Prostate gland (tissue), 2 donors: ENCODE measurements at regions not wholly inside any gene's neighbourhood (a gene's known extent, or its start where the extent isn't known, plus 50 kb on each side); places are given as distances from the start of the nearest gene placed in this dataset.

Experiments used
- POLR2A ChIP-seq: fragments of 450-650 bp; IDR thresholded peaks from one replicate; pipeline ENCODE4 v1.6.1; 2016; ENCODE audit warnings: antibody characterized with exemption, mild to moderate bottlenecking
- TF ChIP-seq, protein P1 (sequence below), 4 experiments: fragments of 200-600 bp in 2 of 4; fragments of 450-650 bp in 2 of 4; sonication (generic) in 2 of 4; IDR thresholded peaks; 1 replicate in 3 of 4; 2 replicates in 1 of 4; pipeline ENCODE4 v1.5.1; 2016 to 2019; ENCODE audit warnings: antibody characterized with exemption in 4 of 4, mild to moderate bottlenecking in 2 of 4, moderate library complexity in 2 of 4

- TF ChIP-seq POLR2A, result no peak
- TF ChIP-seq, protein P1, sequence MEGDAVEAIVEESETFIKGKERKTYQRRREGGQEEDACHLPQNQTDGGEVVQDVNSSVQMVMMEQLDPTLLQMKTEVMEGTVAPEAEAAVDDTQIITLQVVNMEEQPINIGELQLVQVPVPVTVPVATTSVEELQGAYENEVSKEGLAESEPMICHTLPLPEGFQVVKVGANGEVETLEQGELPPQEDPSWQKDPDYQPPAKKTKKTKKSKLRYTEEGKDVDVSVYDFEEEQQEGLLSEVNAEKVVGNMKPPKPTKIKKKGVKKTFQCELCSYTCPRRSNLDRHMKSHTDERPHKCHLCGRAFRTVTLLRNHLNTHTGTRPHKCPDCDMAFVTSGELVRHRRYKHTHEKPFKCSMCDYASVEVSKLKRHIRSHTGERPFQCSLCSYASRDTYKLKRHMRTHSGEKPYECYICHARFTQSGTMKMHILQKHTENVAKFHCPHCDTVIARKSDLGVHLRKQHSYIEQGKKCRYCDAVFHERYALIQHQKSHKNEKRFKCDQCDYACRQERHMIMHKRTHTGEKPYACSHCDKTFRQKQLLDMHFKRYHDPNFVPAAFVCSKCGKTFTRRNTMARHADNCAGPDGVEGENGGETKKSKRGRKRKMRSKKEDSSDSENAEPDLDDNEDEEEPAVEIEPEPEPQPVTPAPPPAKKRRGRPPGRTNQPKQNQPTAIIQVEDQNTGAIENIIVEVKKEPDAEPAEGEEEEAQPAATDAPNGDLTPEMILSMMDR (IDR thresholded peaks at IDR 0.05), result no peak
Measured at GRCh38 chr6:40722091-40722490, 134.9 kb upstream of the LRFN2 start.
